ENCODE measurements at regions not wholly inside any gene's neighbourhood (a gene's known extent, or its start where the extent isn't known, plus 50 kb on each side); places are given as distances from the start of the nearest gene placed in this dataset.

DNA sequence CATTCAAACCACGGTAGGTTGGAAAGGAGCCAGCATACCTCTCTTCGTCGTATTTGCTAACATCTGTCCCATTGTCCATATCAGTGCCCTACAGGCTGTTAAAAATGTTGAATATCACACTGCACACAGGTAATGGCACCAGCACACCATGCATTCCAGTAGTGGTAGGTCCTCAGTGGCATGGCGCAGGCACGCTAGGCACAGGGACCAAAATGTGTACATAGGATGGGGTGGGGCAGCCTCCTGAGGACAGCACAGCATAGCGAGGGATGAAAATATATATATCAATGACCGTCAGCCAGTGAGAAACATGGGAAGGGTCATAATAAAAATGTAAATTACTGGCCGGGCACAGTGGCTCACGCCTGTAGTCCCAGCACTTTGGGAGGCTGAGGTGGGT is 99.9 kb upstream of the CTBP2 start:
- H3K4me3 ChIP-seq (ENCODE audit: low read depth, low read length, poor library complexity, severe bottlenecking): no peak overlapping the region
- BruUV-seq (replicated peaks): no TSS peak
- DNase-seq (ENCODE audit: low spot score): no peak
- H3K27me3 ChIP-seq (replicated peaks; ENCODE audit: insufficient read depth, low read depth, low read length, poor library complexity): no peaks in the 10 kb centered on the region
- ChIA-PET POLR2A (ENCODE audit: low non-redundant PET) (no interaction called here), CTCF (no interaction called here)
- H3K4me1 ChIP-seq (ENCODE audit: insufficient read depth, low read length, poor library complexity, severe bottlenecking): no peaks in the 10 kb centered on the region
- H3K9me3 ChIP-seq (ENCODE audit: low read depth, low read length, poor library complexity, severe bottlenecking): no peaks in the 10 kb centered on the region
- no peaks in the 10 kb centered on the region for H3K36me3 ChIP-seq (ENCODE audit: insufficient read depth, low read length, poor library complexity, severe bottlenecking)
- intact Hi-C loops (cut with micrococcal nuclease; ENCODE audit: unreplicated experiment): no loop called here
- no peak overlapping the region for H3K27ac ChIP-seq (ENCODE audit: low read depth, low read length, poor library complexity, severe bottlenecking)
- TF ChIP-seq, protein P1, sequence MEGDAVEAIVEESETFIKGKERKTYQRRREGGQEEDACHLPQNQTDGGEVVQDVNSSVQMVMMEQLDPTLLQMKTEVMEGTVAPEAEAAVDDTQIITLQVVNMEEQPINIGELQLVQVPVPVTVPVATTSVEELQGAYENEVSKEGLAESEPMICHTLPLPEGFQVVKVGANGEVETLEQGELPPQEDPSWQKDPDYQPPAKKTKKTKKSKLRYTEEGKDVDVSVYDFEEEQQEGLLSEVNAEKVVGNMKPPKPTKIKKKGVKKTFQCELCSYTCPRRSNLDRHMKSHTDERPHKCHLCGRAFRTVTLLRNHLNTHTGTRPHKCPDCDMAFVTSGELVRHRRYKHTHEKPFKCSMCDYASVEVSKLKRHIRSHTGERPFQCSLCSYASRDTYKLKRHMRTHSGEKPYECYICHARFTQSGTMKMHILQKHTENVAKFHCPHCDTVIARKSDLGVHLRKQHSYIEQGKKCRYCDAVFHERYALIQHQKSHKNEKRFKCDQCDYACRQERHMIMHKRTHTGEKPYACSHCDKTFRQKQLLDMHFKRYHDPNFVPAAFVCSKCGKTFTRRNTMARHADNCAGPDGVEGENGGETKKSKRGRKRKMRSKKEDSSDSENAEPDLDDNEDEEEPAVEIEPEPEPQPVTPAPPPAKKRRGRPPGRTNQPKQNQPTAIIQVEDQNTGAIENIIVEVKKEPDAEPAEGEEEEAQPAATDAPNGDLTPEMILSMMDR (conservative IDR thresholded peaks at IDR 0.05; ENCODE audit: low read depth, low read length): no peak

DNA sequence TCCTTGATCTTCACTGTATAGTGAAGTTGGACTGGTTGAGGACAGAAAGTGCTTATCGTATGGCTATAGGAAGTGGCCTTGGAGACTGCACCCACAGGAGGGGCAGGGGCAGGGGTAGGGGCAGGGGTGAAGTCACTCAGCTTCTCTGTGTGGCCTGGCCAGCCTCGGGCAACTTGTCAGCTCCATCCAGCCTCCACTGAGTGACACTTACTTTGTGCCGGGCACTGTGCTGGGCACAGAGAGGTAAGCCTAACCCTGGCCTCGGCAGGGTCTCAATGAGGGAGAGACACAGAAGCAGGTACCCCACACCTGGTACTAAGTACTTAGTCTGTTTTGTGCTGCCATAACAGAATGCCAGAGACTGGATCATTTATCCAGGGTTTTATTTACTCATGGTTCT is 99.3 kb upstream of the CTBP2 start:
- no peak overlapping the region for H3K27ac ChIP-seq (ENCODE audit: low read depth, low read length, poor library complexity, severe bottlenecking)
- no TSS peak for BruUV-seq (replicated peaks)
- no peak for DNase-seq (ENCODE audit: low spot score)
- H3K9me3 ChIP-seq (ENCODE audit: low read depth, low read length, poor library complexity, severe bottlenecking): no peaks in the 10 kb centered on the region
- intact Hi-C loops (cut with micrococcal nuclease; ENCODE audit: unreplicated experiment): no loop called here
- no peak for TF ChIP-seq EZH2 (IDR thresholded peaks at IDR 0.05; ENCODE audit: borderline replicate concordance, low read depth, low read length, poor library complexity, severe bottlenecking)
- TF ChIP-seq, protein P1 (conservative IDR thresholded peaks at IDR 0.05; ENCODE audit: low read depth, low read length): no peak
- no peaks in the 10 kb centered on the region for H3K4me1 ChIP-seq (ENCODE audit: insufficient read depth, low read length, poor library complexity, severe bottlenecking)
- H3K36me3 ChIP-seq (ENCODE audit: insufficient read depth, low read length, poor library complexity, severe bottlenecking): no peaks in the 10 kb centered on the region
- POLR2A ChIA-PET (ENCODE audit: low non-redundant PET): no interaction called here
- H3K4me3 ChIP-seq (ENCODE audit: low read depth, low read length, poor library complexity, severe bottlenecking): no peak overlapping the region
- H3K27me3 ChIP-seq (replicated peaks; ENCODE audit: insufficient read depth, low read depth, low read length, poor library complexity): no peaks in the 10 kb centered on the region
- CTCF ChIA-PET: no interaction called here

DNA sequence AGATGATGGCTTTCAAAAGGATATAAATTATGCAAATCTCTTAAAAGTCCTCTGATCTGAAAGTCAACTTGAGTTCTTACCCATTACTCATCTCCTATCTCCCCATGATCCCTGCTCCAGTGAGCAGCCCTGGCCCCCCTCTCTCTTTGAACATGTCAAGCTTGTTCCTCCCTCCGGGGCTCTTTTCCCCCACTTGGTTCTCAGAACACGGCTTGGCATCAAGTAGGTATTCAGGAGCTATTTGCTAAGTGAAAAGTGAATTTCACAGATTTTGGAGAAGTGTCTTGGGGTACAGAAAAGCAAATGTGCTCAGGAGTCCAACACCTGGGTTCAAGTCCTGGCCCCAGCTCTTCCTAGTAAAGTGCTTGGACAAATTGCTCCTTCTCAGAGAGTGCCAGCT is 98.3 kb upstream of the CTBP2 start:
- no TSS peak for BruUV-seq (replicated peaks)
- Histone ChIP-seq H3K36me3 (ENCODE audit: insufficient read depth, low read length, poor library complexity, severe bottlenecking) (no peaks in the 10 kb centered on the region), H3K27ac (ENCODE audit: low read depth, low read length, poor library complexity, severe bottlenecking) (no peak overlapping the region), H3K27me3 (replicated peaks; ENCODE audit: insufficient read depth, low read depth, low read length, poor library complexity) (no peaks in the 10 kb centered on the region), H3K9me3 (ENCODE audit: low read depth, low read length, poor library complexity, severe bottlenecking) (no peaks in the 10 kb centered on the region), H3K4me3 (ENCODE audit: low read depth, low read length, poor library complexity, severe bottlenecking) (no peak overlapping the region), H3K4me1 (ENCODE audit: insufficient read depth, low read length, poor library complexity, severe bottlenecking) (no peaks in the 10 kb centered on the region)
- TF ChIP-seq EZH2 (IDR thresholded peaks at IDR 0.05; ENCODE audit: borderline replicate concordance, low read depth, low read length, poor library complexity, severe bottlenecking): no peak
- TF ChIP-seq, protein P1 (conservative IDR thresholded peaks at IDR 0.05; ENCODE audit: low read depth, low read length): no peak
- POLR2A ChIA-PET (ENCODE audit: low non-redundant PET): no interaction called here
- CTCF ChIA-PET: no interaction called here
- no peak for DNase-seq (ENCODE audit: low spot score)
- intact Hi-C loops (cut with micrococcal nuclease; ENCODE audit: unreplicated experiment): no loop called here
